Psoas muscle (tissue), 7 donors: ENCODE measurements at regions not wholly inside any gene's neighbourhood (a gene's known extent, or its start where the extent isn't known, plus 50 kb on each side); places are given as distances from the start of the nearest gene placed in this dataset.

Experiments used
- ATAC-seq, 4 donors: fragments of 200-7000 bp; cut with Tn5 transposase; one replicate each; pipeline ENCODE4 v1.9.1; 2020; ENCODE audit warnings: moderate library complexity in 3 of 4, mild to moderate bottlenecking in 2 of 4
- DNase-seq, 2 donors: peaks; one replicate each; pipeline ENCODE4 v3.0.0-alpha.2; 2020
- H3K27ac ChIP-seq: fragments of 200-600 bp; one replicate; pipeline ENCODE4 v1.8.0; 2022
- H3K27me3 ChIP-seq, 3 donors: fragments of 200-600 bp in 1 of 3; one replicate each; pipeline versions ENCODE4 v1.6.1 to v1.8.0; 2013 to 2022; ENCODE audit warnings: low read length in 2 of 3, mild to moderate bottlenecking in 2 of 3, moderate library complexity in 1 of 3; ENCODE audit not compliant: insufficient read depth in 3 of 3
- H3K36me3 ChIP-seq, 2 donors: fragments of 200-600 bp in 1 of 2; one replicate each; pipeline versions ENCODE4 v1.6.1 to v1.8.0; 2013 to 2022; ENCODE audit warnings: low read depth in 1 of 2, mild to moderate bottlenecking in 1 of 2, moderate library complexity in 1 of 2; ENCODE audit not compliant: insufficient read depth in 1 of 2
- H3K4me1 ChIP-seq: fragments of 200-600 bp; one replicate; pipeline ENCODE4 v1.8.0; 2022
- H3K4me3 ChIP-seq: fragments of 200-600 bp; one replicate; pipeline ENCODE4 v1.8.0; 2022; ENCODE audit warnings: mild to moderate bottlenecking
- H3K9me3 ChIP-seq: fragments of 200-600 bp; one replicate; pipeline ENCODE4 v1.8.0; 2022
- CTCF ChIP-seq: fragments of 200-600 bp; IDR thresholded peaks from one replicate; pipeline ENCODE4 v1.8.0; 2022; ENCODE audit warnings: antibody characterized with exemption
- WGBS, 3 donors: extraction: QIAGEN DNeasy Blood & Tissue Kit; methylation state at CpG; one replicate each; pipeline versions ENCODE4 v1.1.6 to v1.1.7; 2013; 5-methylcytosine and 5-hydroxymethylcytosine counted together
- intact Hi-C, 2 donors: fragments of 100-400 bp; cut with DNase I; formaldehyde crosslinking; loops; one replicate each; pipeline versions ENCODE4 v1.11.0 to v1.14.2; 2022
- donor health status: healthy with polysubstance abuse.
- donor health status: DM: no; HTN: no; CAD: no; lungs with moderate emphysema.
- donor health status: Bipolar disorder and iron deficiency.
- donor health status: healthy.
- donor health status: DM: yes; HTN: yes; CAD: no.
- donor health status: DM: no; HTN: no; CAD: no.
- donor health status: DM: yes; HTN: yes; CAD: no.

DNA sequence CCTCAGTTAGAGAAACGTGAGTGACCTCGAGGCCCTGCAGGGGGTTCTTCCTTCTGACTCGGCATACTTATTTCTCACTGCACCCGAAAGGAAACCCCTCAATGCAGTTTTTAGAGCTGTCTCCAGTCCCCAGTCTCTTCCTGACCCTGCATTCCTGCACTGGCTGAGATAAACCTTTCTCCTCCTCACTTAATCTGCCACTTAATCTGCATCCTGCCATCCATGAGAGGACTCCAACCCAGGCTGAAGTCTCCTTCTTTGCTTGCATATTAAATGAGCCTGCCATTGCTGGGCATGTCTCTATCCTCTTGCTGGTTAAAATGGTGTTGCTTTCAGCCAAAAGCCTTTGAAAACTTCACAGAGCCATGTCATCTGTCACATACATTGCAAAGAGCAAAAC, 125.6 kb upstream of the GATA6 start:
- DNase-seq (no peak), ATAC-seq (no peak)
- Histone ChIP-seq H3K36me3 (no peaks in the 10 kb centered on the region), H3K9me3 (no peaks in the 10 kb centered on the region), H3K27me3 (no peaks in the 10 kb centered on the region), H3K4me3 (no peak overlapping the region), H3K27ac (no peak overlapping the region), H3K4me1 (no peaks in the 10 kb centered on the region)
- no peak for TF ChIP-seq CTCF
- intact Hi-C loops: no loop called here
- 28 to 42% (median 34%) methylated on average over 4 of the region's 4 CpGs for WGBS, 3 donors

DNA sequence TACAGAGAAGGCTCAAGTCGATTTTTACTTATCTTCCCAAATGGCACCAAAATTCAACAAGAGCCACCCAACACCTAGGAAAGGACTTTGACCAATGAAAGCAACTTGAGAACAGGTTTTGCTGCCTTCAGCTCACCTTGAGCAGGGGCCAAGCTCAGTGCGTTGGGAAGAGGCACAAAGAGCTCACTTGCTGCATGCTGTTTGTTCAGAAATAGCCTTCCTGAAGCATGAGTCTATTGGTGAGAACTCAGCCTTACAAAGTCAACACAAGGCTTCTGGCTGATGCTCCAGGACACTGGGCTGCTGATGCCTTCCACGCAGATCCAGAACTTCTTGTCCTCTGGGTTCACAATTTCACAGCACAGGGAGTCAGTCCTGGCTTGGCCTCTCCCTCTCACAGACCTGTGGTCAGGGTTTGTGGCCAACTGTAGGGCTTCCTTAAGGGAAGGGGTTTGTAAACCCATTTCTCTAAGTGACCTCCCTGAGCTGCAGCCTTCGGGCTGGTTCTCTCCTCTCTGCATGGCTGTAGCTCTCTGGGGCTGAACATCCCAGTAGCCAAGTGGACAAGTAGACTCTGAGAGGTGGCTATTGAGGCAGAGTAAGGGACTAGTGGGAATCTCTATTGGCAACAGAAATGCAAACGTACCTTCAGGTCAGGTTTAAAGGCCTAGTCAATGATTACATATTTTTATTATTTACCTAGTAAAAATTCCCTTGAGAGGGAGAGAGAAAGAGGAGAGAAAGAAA, 124.7 kb upstream of the GATA6 start:
- no peak for TF ChIP-seq CTCF
- Histone ChIP-seq H3K4me1 (no peaks in the 10 kb centered on the region), H3K27me3 (no peaks in the 10 kb centered on the region), H3K9me3 (no peaks in the 10 kb centered on the region), H3K27ac (no peak overlapping the region), H3K4me3 (no peak overlapping the region), H3K36me3 (no peaks in the 10 kb centered on the region)
- DNase-seq: no peak
- intact Hi-C loops: no loop called here
- WGBS, 3 donors: 53 to 61% (median 60%) methylated on average over 5 of the region's 5 CpGs
- ATAC-seq: no peak

DNA sequence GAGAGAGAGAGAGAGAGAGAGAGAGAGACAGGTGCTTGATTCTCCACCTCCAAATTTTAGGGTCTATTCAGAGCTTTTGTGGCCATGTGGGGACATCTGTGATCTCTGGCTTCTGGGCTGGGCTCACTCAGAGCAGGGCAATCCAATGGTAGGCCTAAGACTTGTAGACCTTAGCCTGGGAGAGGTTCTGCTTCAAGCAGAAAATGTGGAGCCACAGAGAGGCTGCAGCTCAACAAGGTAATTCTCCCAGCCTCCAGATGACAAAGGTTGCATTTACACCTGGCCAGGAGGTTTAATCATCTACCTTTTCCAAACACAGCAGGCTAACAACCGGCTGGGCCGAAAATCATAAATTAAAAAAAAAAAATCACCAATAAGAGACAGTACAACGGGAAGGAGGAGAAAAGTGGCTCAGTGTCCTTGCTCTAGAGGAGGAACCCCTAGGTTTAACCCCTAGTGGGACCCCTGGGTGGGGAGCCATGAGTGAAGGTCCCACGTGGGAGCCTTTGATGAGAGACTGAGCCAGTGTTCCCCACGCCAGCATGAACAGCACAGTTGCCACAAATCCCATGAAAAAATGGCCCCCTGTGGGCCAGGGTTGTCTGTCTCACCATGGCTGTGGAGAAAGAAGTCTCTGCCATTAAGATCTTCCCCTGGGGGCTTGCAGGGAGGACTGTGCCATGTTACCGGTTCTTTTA, 124.0 kb upstream of the GATA6 start:
- intact Hi-C loops: no loop called here
- H3K27me3 ChIP-seq: no peaks in the 10 kb centered on the region
- no peak overlapping the region for H3K4me3 ChIP-seq
- no peaks in the 10 kb centered on the region for H3K4me1 ChIP-seq
- ATAC-seq (no peak), DNase-seq (no peak)
- TF ChIP-seq CTCF: no peak
- H3K36me3 ChIP-seq: no peaks in the 10 kb centered on the region
- H3K9me3 ChIP-seq: no peaks in the 10 kb centered on the region
- H3K27ac ChIP-seq: no peak overlapping the region
- 64 to 72% (median 68%) methylated on average over 6 of the region's 6 CpGs for WGBS, 3 donors

DNA sequence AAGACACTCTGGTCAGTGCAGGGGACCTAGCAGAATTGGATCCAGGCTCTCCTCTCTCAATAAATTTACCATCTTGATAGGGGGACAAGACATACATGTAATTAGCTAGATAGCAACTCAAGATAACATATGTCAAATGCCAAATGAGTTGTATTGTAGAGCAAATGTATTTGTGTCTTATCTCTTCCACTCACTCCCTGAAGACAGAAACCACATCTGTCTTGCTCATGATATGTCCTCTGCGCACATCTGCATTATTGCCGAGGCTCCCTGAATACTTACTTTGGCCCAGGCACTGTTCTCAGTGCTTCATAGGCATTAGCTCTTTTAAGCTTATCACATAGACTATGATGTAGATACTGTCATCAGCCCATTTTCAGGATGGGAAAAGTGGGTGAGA, 122.9 kb upstream of the GATA6 start:
- Histone ChIP-seq H3K4me1 (no peaks in the 10 kb centered on the region), H3K27ac (no peak overlapping the region), H3K36me3 (no peaks in the 10 kb centered on the region), H3K9me3 (no peaks in the 10 kb centered on the region), H3K4me3 (no peak overlapping the region), H3K27me3 (no peaks in the 10 kb centered on the region)
- DNase-seq (no peak), ATAC-seq (no peak)
- 92 to 98% (median 93%) methylated on average over 2 of the region's 2 CpGs for whole genome bisulfite sequencing, 3 donors
- TF ChIP-seq CTCF: no peak
- intact Hi-C loops: no loop called here
